ENCODE measurements at regions not wholly inside any gene's neighbourhood (a gene's known extent, or its start where the extent isn't known, plus 50 kb on each side); places are given as distances from the start of the nearest gene placed in this dataset.
"Not testable (repeated sequence)": the region's sequence is repeated elsewhere in the genome, so short reads cannot be mapped to it uniquely, and the experiment has no call there.

DNA sequence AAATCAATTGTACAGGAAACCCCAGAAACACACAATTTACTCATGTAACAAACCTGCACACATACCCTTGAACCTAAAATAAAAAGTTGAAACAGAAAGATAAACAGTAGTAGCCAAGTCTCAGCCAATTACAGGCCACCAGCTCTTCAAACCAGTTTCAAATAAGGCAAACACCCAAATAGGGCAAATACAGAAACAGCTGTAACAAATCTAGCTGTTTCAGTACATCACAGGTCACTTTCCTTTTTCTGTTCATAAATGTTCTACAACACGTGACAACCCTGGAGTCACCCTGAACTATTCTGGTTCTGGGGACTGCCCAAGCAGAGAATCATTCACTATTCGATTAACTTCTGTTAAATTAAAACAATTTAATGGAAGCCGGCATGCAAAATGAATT lies 329.0 kb downstream of the GJA1 start:
- no peak for DNase-seq (ENCODE audit: low spot score)

DNA sequence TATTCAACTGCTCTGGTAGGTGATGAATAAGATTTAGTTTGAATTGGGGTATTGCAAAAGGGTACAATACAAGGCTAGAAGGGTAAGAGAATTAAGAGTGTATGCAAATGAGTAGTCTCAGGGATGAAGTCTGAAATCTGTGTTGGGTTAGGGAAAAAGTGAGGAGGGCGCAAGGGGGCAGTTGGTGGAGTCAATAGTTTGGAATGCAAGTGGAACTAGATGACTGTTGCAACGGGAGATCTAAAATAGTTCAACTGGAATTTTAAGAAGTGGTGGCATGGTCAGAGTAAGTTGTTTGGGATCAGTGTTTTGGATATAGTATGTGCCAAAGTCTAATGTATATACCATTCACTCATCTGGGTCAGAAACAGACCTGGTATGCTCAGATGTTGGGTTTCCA lies 329.6 kb downstream of the GJA1 start:
- DNase-seq (ENCODE audit: low spot score) = no peak

DNA sequence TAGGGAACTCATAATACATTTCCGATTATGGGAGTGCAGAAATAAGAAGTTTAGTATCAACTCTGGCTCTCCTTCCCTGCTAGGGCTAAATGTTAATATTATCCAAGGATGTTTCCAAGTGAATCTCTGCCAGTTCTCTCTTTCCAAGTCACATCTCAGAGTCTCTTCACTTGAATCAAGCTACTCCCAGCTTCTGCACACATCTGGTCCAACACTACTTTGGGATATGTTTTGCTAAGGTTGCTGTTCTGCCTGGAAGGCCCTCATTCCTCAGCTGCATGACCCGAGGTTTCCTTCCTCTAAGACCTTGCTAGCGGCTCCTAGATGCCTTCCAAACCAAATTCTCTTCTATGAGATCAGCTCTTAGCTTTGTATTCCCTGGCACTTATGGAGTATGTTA lies 331.8 kb downstream of the GJA1 start:
- no peak for DNase-seq (ENCODE audit: low spot score)

DNA sequence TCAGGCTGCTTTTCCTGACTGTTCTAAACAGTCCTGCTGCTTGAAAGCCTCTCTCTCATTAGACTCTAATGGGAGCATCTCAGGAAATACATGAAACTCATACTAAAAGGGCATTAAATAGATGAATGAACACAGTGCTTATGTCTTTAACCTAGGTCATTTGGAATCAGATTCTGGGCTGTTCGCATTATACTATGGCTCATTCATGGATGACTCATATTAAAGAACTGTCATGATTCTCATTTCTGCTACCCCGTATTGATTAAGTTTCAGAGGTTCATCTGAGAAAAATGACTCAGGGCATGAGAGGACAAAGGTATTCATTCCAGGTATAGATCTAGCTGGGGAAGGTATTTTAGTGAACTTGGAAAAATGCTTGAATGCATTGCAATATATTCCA lies 335.5 kb downstream of the GJA1 start:
- DNase-seq (ENCODE audit: low spot score) = no peak

DNA sequence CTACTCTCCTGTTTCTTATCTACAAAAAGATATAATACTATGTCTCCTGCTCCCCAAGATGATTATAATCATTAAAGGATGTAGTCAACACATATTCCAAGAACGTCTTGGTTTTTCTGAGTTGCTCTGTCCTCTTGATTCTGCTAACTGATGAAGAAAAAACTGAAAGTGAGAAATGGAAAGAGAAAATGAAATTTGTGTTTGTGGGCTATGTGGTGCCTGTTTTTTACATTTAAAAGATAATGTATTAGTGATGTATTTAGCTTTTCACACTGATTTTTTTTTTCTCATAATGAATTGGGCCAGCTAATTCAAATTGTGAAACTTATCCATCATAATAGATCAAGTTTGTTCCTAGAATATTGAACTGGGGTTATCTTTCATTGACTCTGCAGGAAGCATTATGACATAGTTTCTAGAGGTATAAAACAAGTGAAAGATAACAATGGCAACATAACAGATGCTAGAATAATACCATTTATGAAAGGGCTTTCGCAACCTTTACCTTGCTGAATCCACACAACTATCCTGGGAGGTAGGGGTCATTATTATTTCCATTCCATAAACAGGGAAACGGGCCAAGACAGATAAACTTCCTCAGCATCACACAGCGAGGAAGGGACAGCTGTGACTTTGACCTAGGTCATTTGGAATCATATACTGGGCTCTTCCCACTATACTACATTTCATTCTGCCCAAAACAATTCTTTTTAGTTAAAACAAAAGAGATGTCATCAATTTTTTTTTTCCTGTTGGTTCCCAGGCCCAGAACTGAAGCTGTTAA lies 336.7 kb downstream of the GJA1 start:
- DNase-seq (ENCODE audit: low spot score) = no peak

DNA sequence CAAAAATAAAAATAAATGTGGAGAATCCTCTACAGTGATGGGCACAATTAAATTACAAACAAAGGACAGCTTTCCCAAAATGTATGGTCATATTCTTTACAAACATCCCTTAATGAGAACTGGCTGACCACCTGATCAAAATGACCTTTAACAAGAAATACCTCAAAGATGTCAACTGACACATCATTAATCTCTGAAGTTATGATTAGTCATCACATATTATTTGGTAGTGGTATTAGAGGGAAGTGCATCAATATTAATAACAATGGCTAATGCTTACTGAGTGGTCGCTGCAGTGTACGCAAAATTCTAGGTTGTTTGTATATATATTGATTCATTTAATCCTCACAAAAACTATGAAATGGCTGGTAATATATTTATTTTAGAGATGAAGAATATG lies 340.6 kb downstream of the GJA1 start:
- DNase-seq (ENCODE audit: low spot score) = no peak

DNA sequence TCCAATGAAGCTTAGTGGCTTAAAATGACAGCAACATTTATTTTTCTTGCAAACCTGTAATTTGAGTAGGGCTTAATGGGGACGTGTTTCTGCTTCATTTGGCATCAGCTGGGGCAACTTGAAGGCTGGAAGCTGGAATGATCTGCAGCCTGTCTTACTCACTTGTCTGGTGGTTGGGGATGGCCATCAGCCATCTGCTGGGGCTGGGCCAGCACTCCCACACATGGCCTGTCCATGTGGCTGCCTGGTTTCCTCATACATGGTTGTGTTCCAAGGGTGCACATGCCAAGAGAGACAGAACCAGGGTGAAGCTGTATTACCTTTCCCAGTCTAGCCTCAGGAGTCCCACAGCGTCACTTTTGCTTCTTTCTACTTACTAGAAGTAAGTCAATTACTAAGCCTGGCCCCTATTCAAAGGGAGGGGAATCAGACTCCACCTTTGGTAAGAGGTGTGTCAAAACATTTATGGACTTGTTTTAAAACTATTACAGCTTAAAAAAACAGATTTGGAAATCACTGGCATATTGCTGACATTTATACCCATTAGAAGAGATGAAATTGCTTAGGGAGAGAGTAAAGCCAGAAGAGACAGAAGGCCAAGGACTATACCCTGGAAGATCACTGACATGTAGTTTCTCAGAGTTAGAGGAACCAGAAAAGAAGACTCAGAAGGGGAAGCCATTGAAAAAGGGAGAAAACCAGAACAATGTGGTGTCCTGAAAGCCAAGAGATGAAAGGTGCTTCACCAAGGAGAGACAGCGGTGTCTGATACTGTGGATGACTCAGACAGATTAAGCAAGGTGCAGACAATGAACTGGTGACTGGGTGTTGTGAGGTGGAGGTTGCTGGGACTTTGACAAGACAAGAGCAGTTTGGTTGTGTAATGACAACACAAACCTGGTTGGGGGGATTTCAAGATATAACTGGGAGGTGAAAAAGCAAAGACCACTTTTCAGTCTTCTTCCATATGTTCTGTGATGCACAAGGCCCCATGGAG lies 345.2 kb downstream of the GJA1 start:
- DNase-seq (ENCODE audit: low spot score) = no peak

DNA sequence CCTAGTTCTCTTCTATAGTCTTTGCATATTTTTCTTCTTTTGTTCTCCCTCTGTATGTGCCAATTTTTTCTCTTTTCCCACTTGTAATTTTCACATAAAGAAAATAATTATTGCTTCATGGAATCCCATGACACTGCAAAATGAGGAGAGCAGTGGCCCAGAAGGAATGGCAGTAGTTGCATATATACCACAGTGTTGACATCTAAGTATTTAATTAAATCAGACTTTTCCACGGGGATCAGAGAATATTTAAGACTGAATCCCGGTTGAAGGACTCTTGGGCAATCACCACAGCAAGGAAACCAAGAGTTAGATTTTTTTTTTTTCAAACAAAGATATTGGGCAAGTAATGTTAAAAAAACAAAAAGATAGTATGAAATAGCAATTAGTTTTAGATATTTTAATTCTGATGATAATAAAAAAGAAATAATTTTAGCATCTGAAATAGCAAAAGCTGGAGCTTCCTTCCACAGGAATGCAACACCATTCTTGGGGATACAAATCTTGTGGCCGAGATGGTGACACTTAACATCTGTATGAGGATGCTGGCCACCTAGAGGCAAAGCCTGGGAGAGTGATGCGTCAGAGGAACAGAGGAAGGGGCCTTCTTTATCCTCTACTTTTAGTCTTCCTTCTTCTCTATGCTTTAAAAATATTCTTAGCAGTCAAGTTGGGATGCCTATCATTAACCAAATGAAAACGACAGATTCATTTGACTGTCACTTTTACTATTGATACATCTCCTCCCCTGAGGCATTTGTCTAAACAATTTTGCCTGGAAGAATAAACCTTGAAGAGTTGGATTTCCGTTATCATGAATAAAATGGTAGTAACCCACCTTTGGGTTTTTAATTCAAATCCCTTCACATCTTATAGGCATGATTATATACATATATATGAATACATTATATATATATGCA lies 356.2 kb downstream of the GJA1 start:
- no peak for DNase-seq (ENCODE audit: low spot score)

DNA sequence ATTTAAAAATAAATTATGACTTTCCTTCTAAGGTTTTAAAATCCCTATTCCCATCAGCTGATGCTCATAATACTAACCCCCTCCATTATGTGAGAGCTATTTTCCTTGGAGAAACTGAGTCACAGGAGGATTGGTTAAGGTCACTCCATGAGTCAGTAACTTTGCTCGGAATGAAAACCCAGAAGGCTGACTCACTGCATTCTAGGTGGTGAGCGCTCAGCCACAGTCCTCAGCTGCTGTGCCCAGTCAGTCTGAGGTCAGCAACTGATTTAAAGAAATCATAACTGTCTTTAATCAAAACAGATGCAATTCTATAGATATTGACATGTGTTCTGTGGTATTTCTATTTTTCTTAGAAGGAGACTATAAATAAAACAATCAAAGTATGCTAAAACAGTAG lies 359.2 kb downstream of the GJA1 start:
- DNase-seq (ENCODE audit: low spot score) = no peak

DNA sequence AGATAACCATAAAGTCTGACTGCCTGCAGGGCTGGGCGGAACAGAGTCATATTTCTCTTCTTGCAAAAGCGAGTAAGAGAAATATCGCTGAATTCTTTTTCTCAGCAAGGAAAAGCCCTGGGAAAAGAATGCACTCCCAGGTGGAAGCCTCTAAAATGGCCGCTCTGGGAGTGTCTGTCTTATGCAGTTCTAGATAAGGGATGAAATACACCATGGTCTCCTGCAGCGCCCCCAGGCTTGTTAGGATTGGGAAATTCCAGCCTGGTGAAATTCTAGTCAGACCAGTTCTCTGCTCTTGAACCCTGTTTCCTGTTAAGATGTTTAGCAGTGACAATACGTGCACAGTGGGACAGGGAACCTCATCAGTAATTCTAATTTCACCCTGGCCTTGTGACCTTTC lies 362.2 kb downstream of the GJA1 start:
- DNase-seq (ENCODE audit: low spot score) = not testable (repeated sequence)

DNA sequence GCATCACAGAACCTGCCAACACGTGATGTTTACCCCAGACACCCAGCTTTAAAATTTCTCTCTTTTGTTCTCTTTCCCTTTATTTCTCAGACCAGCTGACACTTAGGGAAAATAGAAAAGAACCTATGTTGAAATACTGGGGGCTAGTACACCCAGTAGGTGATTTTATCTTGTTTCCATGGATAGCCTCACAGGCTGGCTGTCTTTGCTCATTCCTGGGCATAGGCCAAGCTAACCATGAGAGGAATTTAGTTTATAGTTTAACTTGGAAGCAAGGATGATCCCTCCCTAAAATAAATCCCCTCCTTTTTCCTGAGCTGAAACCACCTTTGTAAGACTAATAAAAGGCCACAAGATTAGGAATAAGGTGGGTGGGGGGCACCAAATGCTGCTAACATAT lies 362.7 kb downstream of the GJA1 start:
- not testable (repeated sequence) for DNase-seq (ENCODE audit: low spot score)

DNA sequence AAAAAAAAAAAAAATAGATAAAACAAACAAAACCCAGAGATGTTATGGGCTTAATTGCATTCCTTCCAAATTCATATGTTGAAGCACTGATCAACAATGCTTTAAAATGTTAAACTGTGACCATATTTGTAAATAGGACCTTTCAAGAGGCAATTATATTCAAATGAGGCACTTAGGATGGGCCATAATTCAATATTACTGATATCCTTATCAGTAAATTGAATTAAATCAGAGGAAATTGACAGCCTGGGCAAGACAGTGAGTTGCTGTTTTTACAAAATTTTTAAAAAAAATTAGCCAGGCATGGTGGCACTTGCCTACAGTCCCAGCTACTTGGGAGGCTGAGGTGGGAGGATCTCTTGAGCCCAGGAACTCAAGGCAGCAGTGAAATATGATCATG lies 364.1 kb downstream of the GJA1 start:
- DNase-seq (ENCODE audit: low spot score) = no peak

DNA sequence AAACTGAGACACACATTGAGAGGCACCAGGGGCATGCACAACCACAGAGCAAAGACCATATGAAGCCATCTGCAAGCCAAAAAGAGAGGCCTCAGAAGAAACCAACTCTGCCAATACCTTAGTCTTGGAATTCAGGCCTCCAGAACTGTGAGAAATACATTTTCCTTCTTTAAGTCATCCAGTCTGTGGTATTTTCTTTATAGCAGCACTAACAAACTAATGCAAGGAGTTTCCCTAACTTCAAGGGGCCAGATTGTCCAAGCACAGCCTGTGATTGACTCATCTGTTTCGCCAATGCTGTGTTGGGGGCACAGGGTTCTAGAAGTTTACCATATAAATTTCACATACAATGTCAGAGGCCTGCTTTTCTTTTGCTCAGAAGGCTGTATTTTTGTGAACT lies 364.6 kb downstream of the GJA1 start:
- DNase-seq (ENCODE audit: low spot score) = no peak

DNA sequence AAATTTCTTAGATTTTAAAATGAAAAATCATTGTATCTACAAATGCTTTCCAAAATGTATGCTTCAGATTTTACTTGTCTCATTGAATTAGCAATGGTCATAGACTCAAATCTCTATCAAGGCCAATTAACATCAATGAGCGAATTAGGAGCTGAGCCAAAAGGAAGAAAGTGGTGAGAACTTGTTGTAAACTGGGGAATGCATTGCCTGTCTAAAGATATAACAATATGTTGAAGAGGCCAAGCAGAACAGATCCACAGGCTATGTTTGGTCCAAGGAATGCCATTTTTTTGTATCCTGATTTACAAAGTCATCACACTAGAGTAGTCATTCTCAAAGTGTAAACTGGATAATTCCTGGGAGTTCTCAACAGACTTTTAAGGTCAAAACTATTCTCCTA lies 370.7 kb downstream of the GJA1 start:
- no peak for DNase-seq (ENCODE audit: low spot score)

DNA sequence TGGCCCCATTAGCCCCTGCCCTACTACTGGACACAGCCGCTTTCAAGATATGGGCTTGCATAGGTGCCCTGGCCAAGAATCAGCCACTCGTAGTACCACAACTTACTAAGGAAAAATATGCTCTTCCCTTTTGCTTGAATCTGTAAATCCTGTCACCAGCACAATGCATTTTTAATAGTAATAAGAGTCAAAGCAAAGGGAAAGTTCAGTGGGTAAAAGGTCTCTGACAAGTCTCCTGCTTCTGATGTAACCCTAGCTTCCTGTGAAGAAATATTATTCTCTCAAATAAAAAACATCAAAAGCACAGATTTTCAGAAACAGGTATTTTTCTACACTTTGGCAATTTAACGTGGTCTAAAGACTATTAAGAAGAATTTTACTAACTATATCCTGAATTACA lies 373.8 kb downstream of the GJA1 start:
- DNase-seq (ENCODE audit: low spot score) = no peak

DNA sequence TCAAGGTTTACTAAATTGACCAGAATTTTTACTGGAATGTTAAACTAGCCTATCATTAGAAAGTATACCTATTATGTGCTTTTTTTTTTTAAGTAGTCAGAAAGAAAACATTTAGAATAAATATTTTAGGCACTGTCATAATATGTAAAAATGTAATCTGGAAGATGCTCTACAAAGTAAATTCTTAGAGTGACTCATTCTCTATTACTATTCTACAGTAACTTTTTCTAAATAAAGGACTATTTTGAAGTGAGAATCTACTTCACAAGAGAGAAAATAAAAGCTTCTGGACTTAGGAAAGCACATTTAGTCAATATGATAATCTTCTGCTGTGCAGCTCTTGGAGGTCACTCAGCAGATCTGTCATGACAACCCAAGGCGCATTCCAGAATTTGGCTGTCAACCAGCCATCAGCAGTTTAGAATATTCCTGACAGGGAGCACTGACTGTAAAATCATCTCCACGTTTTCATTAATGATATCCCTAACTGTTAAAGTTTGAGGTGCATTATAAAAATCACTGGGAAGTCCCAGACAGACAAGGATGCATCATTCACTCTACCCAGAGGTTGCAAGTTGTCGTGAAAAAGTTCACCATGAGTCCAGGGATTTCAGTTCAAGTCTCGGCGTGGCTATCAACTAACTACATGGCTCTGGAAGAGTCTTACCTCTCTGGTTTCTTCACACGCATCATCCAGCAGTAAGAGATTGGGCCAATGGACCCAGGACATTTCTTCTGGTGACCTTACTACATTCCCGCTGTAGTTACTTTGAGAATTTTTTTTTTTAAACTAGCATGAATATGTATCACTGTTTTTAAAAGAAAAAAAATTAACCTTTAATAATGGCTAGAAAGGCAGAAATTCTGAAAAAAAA lies 374.9 kb downstream of the GJA1 start:
- DNase-seq (ENCODE audit: low spot score) = no peak

DNA sequence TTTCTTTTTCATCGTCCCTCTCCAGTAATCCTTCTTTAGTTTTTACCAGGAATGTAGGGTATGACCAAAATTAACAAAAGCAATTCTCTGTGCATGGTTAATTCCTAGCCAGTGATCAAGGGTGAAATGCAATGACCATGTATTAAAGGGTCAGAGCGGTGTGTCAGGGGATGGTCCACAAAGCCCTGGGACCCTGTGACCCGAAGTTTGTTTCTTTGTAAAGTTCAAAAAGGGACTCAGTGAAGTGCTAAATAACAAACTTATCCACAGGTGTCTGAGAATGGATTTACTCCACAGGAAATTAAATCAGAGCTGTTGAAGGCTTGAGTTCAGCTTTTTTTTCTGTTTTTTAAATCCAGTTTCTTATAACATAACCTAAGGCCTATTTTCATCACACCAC lies 375.7 kb downstream of the GJA1 start:
- DNase-seq (ENCODE audit: low spot score) = no peak

DNA sequence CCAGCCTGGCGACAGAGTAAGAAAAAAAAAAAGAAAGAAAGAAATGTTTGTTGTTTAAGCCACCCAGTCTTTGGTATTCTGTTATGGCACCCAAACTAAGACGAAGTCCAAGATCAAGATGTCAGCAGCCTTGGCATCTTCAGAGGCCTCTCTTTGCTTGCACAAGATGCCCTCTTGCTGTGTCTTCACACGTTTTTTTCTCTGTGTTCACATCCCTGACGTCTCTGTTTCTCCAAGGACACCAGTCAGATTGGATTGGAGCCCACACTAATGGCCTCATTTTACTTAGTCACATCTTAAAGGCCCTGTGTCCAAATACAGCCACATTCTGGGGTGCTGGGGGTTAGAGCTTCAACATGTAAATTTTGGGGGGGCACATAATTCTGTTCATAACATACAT lies 380.9 kb downstream of the GJA1 start:
- DNase-seq (ENCODE audit: low spot score) = no peak

DNA sequence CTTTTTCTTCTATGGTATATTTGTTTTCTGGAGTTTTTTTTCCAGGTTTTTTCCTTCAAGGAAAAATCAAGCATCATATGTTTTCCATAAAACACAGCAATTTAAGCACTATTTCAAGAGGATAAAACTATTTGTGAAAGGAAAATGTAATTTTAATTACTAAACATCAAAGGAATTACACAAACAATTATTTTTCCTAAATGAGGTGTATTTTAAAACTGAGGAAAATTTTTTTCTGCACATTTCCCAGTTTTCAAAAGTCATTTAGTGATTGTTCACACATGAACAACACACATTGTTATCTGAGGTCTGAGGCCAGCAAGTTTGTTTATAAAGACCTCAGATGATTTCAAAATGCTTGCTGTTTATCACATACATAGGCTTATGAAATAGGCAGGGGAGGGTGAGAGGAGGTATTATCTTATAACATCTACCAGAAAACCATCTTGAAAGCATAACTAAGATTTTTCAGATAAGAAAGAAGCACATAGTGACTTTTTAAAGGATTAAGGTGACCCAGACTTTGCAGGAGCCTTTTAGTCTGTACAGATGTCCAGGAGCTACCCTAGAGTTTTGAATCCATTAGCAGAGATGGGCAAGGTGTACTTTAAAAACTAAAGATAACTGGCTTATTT lies 381.6 kb downstream of the GJA1 start:
- DNase-seq (ENCODE audit: low spot score) = no peak

DNA sequence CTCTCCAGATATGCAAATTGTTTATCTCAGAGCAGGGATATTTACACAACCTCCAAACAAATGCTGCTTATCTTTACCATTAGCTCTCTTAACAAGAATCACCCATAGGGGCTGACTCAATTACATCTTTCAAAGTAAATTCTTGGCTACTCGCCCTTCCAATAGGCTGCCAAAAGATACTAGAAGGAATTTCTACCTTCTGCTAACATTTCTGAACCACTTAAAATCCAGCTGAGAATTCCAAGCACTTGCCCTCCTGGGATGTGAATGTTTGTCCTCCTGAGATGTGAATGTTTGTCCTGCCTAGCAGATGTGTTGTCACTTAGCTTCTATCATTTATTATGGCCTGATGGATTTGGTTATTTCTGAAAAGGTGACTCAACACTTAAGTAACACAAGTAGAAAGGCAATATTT lies 388.0 kb downstream of the GJA1 start:
- no peak for DNase-seq (ENCODE audit: low spot score)

All from SW480 (cell line).